Testis (tissue), 2 donors: ENCODE measurements at regions not wholly inside any gene's neighbourhood (a gene's known extent, or its start where the extent isn't known, plus 50 kb on each side); places are given as distances from the start of the nearest gene placed in this dataset.

Source experiments
- CTCF ChIP-seq, 3 experiments: fragments of 450-650 bp in 2 of 3; fragments of 200-600 bp in 1 of 3; sonication (generic) in 1 of 3; IDR thresholded peaks; one replicate each; pipeline ENCODE4 v1.5.1; 2016 to 2019; ENCODE audit warnings: antibody characterized with exemption in 3 of 3, mild to moderate bottlenecking in 2 of 3, moderate library complexity in 1 of 3
- POLR2A ChIP-seq: fragments of 450-650 bp; IDR thresholded peaks from one replicate; pipeline ENCODE4 v1.6.1; 2017; ENCODE audit warnings: antibody characterized with exemption, mild to moderate bottlenecking, moderate library complexity

GRCh38 chr6:147849401-147850330 lies 341.2 kb downstream of the SAMD5 start:
- TF ChIP-seq CTCF (IDR thresholded peaks at IDR 0.05) = no peak
- TF ChIP-seq POLR2A = no peak
